ENCODE measurements at regions not wholly inside any gene's neighbourhood (a gene's known extent, or its start where the extent isn't known, plus 50 kb on each side); places are given as distances from the start of the nearest gene placed in this dataset.
"Not testable (repeated sequence)": the region's sequence is repeated elsewhere in the genome, so short reads cannot be mapped to it uniquely, and the experiment has no call there.

GRCh38 chr2:21194147-21194546 lies 70.4 kb downstream of the TDRD15 start:
- in situ Hi-C loops (cut with MboI; ENCODE audit: low pct_unique_long_range_greater_than_20kb, low sequenced_read_pairs), result no loop called here
- no peak for DNase-seq

DNA sequence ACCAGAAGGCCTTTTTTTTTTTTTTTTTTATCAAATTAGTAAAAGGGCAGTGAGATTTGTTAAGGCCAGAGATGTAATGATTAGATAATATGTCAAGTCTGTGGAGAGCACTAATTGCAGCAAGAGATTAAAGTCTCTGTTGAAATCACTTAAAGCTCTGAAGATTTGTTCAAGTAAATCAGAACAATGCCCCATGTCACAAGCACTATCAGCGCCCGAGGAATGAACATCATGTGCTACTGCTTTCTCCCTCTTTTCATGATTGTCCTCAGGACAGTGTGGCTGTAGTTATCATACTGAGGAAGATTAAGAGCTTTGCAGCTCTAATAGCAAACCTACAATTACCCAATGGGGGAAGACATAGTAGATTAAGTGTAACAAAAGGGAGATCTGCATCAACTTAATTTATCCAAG lies 71.1 kb downstream of the TDRD15 start:
- in situ Hi-C loops (cut with MboI; ENCODE audit: low pct_unique_long_range_greater_than_20kb, low sequenced_read_pairs), result no loop called here
- DNase-seq, result no peak

GRCh38 chr2:21195326-21195725 lies 71.6 kb downstream of the TDRD15 start:
- no peak for DNase-seq
- in situ Hi-C loops (cut with MboI; ENCODE audit: low pct_unique_long_range_greater_than_20kb, low sequenced_read_pairs), result no loop called here

DNA sequence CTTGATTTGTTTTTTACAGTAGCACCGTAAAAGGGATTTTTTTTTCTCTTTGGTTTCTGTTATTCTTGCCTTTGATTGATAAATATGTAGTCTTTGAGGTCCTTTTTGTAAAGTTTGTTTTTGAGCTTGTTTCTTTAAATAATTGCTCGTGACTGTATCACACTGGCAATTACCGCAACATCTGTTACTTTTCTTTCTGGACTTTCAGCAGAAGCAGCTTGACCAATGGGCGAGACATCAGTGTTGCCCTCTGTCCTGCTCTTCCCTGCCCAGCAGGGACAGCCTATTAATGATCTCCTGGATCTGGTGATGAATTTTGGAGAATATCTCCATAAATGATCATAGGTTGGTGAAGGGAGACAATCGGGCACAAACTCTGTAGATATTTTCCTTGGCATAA lies 74.9 kb downstream of the TDRD15 start:
- in situ Hi-C loops (cut with MboI; ENCODE audit: low pct_unique_long_range_greater_than_20kb, low sequenced_read_pairs), result no loop called here
- DNase-seq, result no peak

DNA sequence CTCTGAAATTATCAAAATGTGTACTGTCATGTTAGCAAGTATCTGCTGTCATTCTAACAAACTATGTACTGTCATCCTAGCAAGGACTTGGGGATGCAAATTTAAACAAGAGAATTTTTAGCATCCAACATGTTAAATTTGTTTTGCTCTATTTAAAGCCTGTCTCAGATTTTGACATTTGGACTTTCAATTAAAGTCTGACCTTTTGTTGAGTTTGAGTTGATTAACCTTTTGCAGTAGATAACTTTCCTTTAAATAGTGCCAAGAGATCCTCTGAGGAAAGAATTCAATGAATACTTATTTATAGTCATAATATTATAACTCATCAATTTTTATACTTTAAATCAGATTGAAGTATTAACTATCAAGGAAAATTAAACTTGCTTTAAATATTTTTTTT lies 80.2 kb downstream of the TDRD15 start:
- in situ Hi-C loops (cut with MboI; ENCODE audit: low pct_unique_long_range_greater_than_20kb, low sequenced_read_pairs), result no loop called here

GRCh38 chr2:21214085-21214484 lies 90.3 kb downstream of the TDRD15 start:
- in situ Hi-C loops (cut with MboI; ENCODE audit: low pct_unique_long_range_greater_than_20kb, low sequenced_read_pairs); DNase-seq: not testable (repeated sequence)

More for the DNA sequence above, 80.2 kb downstream of the TDRD15 start:
- DNase-seq, result no peak

DNA sequence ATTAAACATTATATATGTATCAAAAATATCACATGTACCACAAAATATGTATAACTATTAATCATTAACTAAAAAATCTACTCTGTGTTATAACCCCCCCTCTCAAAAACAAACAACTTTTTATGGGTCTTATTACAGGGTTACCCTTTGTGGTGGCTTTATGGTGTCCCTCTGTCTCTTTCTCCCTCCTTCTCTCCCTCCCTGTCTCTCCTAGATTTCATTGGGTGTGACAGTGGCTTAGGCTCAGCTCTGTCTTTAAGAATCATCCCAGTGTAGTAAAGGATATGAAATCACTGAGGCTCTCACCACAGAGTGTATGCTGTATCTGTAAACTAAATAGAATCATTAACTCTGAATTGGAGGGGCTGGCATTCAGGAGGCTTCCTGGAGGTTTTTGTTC lies 93.7 kb downstream of the TDRD15 start:
- DNase-seq, result no peak
- in situ Hi-C loops (cut with MboI; ENCODE audit: low pct_unique_long_range_greater_than_20kb, low sequenced_read_pairs), result no loop called here

DNA sequence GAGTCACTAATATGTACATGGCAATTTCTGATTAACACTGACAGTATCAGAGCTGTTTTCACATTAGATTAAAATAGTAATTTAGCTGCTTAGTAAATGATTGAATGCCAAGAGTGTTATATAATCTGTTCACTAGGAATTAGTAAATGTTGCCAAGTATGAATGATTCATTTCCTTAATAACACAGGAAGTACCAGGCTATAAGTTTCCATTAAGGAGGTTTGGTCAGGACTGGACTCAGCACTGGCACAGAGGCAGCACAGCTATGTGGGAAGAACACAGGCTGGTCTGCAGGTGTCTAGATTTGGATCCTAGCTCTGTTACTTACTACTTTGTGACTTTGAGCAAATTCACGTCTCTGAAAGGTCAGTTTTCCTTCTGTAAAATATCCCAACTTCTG lies 97.2 kb downstream of the TDRD15 start:
- no peak for DNase-seq
- in situ Hi-C loops (cut with MboI; ENCODE audit: low pct_unique_long_range_greater_than_20kb, low sequenced_read_pairs), result no loop called here

GRCh38 chr2:21223618-21224017 lies 99.8 kb downstream of the TDRD15 start:
- DNase-seq, result no peak
- in situ Hi-C loops (cut with MboI; ENCODE audit: low pct_unique_long_range_greater_than_20kb, low sequenced_read_pairs), result no loop called here

DNA sequence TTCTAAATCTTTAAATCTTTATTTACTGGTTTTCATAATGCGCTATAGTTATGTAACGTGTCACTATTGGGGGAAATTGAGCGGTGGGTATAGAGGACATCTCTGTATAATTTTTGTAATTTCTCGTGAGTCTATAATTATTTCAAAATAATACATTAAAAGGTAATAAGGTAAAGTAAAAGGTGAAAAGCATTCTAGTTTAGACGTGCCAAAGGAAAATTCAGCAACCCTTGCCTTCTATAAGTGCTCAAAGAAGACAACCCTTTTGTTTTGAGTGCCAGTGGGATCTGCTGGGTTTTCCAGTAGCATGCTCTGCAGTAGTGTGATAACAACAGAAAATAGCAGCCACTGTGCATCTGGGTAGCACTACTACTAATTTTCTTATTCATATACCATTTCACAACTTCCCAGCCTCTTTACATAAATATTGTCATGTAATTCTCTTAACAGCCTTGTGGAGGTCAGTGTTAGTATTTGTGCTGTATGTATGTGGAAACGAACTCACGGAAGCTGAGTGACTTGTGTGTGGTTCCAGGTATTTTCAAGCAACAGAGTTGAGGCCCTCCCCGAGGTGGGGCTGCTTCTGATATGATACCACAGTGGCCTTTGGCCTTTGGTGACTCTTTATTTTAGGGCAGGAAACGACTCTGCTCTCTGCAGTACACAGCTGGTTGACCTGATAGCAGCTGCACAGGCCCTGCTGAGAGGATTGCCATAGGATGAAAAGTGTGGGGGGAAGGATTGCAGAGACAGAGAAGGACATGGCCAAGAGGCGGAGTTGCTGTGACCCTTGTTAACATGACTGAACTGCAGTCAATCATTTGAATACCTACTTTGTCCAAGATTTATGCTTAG lies 104.5 kb downstream of the TDRD15 start:
- DNase-seq, result no peak
- in situ Hi-C loops (cut with MboI; ENCODE audit: low pct_unique_long_range_greater_than_20kb, low sequenced_read_pairs), result no loop called here

DNA sequence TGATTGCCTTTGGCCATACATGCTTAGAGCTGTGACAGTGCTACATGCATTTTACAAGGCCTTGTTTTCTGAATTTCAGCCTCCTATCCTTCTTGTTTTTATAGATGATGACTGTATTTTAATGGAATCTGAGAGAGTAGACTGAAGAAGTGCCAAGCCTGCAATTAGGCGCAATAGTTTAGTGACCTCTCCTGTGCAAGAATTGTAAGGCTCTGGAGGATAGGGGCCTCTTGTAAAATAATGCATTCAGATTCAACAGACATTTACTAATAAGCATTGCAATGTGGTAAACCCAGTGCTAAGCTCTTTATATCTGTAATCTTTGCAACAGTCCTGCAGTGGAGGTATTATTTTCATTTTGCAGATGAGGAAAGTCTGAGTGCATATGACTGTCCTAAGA lies 105.5 kb downstream of the TDRD15 start:
- no peak for DNase-seq
- in situ Hi-C loops (cut with MboI; ENCODE audit: low pct_unique_long_range_greater_than_20kb, low sequenced_read_pairs), result no loop called here

DNA sequence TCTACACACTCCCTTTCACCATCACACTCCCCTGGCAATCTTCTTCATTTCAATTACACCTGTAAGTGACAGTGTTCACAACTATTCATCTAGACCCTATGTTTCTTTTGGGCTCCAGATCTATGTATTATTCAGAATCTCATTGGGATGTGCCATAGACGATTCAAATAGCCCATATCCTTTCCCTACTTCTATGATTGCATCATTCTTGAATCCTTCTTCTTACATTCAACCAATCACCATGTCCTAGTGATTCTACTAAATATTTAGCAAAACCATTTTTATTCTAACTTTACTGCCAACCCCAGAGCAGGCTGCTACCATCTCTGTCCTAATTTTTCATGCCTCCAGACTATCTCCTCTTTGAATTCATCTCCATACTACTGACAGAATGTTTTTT lies 106.4 kb downstream of the TDRD15 start:
- in situ Hi-C loops (cut with MboI; ENCODE audit: low pct_unique_long_range_greater_than_20kb, low sequenced_read_pairs), result no loop called here
- no peak for DNase-seq

DNA sequence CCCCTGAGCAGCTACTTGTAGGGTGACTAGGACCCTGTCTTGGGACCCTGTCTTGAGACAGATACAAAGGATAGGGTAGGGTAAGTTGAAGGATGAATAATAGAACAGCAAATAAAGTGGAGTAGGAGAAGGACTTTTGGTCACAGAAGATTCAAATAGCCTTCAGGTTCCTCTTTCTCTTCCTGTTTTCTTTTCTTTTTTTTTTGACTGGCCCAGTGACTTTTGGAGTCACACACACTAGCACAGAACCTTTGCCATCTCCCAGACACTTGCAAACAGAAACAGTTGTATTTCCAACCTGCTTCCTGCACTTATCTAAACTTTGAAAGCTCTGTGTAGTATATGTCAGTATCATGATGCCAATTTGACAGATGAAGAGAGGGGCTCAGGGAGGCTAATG lies 108.2 kb downstream of the TDRD15 start:
- no peak for DNase-seq
- in situ Hi-C loops (cut with MboI; ENCODE audit: low pct_unique_long_range_greater_than_20kb, low sequenced_read_pairs), result no loop called here

- in situ Hi-C loops (cut with MboI; ENCODE audit: low pct_unique_long_range_greater_than_20kb, low sequenced_read_pairs), result no loop called here
- DNase-seq, result no peak
Measured at GRCh38 chr2:21233194-21233593, 109.4 kb downstream of the TDRD15 start.

DNA sequence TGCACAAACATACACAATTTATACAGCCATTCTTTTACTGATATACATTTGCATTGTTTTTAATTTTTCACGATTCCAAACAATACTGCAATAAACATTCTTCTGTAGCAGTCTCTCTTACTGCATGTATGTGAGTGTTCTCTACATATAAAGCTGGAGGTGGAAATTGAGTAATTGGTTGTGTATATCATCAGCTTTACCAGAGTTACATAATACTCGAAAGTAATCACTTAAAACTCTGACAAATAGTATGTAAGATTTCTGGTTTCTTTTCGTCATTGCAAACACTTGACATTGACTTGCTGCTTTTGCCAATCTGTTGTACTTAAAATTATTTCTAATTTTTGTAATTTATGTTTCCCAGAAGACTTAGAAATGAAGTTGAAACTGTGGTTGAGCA lies 110.2 kb downstream of the TDRD15 start:
- DNase-seq, result no peak
- in situ Hi-C loops (cut with MboI; ENCODE audit: low pct_unique_long_range_greater_than_20kb, low sequenced_read_pairs), result no loop called here

- in situ Hi-C loops (cut with MboI; ENCODE audit: low pct_unique_long_range_greater_than_20kb, low sequenced_read_pairs), result no loop called here
- DNase-seq, result no peak
Measured at GRCh38 chr2:21234464-21235120, 110.8 kb downstream of the TDRD15 start.

DNA sequence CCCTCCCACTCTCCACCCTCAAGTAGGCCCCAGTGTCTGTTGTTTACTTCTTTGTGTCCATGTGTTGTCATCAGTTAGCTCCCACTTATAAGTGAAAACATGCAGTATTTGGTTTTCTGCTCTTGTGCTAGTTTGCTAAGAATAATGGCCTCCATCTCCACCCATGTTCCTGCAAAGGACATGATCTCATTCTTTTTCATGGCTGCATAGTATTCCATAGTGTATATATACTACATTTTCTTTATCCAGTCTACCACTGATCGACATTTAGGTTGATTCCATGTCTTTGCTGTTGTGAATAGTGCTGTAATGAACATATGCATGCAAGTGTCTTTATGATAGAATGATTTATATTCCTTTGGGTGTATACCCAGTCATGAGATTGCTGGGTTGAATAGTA lies 116.0 kb downstream of the TDRD15 start:
- DNase-seq; in situ Hi-C loops (cut with MboI; ENCODE audit: low pct_unique_long_range_greater_than_20kb, low sequenced_read_pairs): not testable (repeated sequence)

DNA sequence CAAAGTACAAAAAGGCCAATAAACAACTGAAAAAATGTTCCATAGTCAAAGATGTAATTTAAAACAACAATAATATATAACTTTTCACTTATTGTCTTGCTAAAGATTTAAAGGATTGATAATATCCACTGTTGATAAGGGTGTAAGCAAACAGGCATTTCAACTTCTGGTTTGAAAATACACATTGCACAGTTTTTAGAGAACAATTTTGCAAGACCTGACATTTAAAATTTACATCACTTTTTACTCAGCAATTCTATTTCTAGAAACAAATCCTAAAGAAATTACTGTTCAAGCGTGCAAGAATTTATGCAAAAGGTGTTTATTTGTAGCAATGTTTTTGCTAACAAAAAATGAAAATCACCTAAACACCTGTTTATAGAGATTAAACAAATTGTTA lies 120.4 kb downstream of the TDRD15 start:
- no peak for DNase-seq
- in situ Hi-C loops (cut with MboI; ENCODE audit: low pct_unique_long_range_greater_than_20kb, low sequenced_read_pairs), result no loop called here

DNA sequence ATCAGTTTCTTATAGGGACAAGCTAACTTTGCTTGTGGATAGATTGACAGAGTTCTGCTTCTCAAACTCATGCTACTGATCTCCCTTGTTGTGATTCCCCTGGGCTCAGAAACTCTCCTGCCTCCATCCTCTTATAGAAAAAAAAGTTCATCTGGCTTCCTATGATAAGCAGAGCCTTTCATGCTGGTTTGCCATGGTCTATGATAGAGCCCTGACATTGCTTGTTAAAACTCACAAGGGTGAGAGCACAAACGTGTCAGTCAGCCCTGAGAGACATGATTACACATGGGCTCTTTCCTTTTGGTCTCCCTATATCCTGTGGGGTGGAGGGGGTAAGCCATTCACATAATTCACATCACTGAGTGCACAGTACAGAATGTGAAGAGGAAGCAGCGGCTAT lies 121.8 kb downstream of the TDRD15 start:
- no peak for DNase-seq
- in situ Hi-C loops (cut with MboI; ENCODE audit: low pct_unique_long_range_greater_than_20kb, low sequenced_read_pairs), result no loop called here

GRCh38 chr2:21249367-21249766 lies 125.6 kb downstream of the TDRD15 start:
- in situ Hi-C loops (cut with MboI; ENCODE audit: low pct_unique_long_range_greater_than_20kb, low sequenced_read_pairs), result no loop called here
- no peak for DNase-seq

GRCh38 chr2:21250673-21251072 lies 126.9 kb downstream of the TDRD15 start:
- no peak for DNase-seq
- in situ Hi-C loops (cut with MboI; ENCODE audit: low pct_unique_long_range_greater_than_20kb, low sequenced_read_pairs), result no loop called here
